ENCODE measurements at regions not wholly inside any gene's neighbourhood (a gene's known extent, or its start where the extent isn't known, plus 50 kb on each side); places are given as distances from the start of the nearest gene placed in this dataset.
A peak's percentile ranks its signal among the peaks of the same experiment; 100 is the strongest.

GRCh38 chr5:152547202-152547601 lies 142.1 kb upstream of the NMUR2 start:
- no peaks in the 10 kb centered on the region for H3K27me3 ChIP-seq
- no peaks in the 10 kb centered on the region for H3K9me3 ChIP-seq
- no peak for TF ChIP-seq EP300 (IDR thresholded peaks at IDR 0.05)
- no peak for TF ChIP-seq CTCF (IDR thresholded peaks at IDR 0.05)
- no peak for TF ChIP-seq POLR2A (IDR thresholded peaks at IDR 0.05)
- no peak overlapping the region for H3K27ac ChIP-seq
- no peaks in the 10 kb centered on the region for H3K36me3 ChIP-seq
- H3K4me1 ChIP-seq, result no peaks in the 10 kb centered on the region
- no peak overlapping the region for H3K4me3 ChIP-seq
- 70 to 73% methylated on average over 5 of the region's 5 CpGs for WGBS, 2 donors
- no peak for DNase-seq (ENCODE audit: low spot score in 2 of 2)

- H3K4me3 ChIP-seq, result no peak overlapping the region
- DNase-seq (ENCODE audit: low spot score in 2 of 2), result no peak
- no peak overlapping the region for H3K27ac ChIP-seq
- H3K9me3 ChIP-seq, result peaks cover 0 to 3% (median 0%) of the 10 kb centered on the region in 4 donors
- no peaks in the 10 kb centered on the region for H3K36me3 ChIP-seq
- no peaks in the 10 kb centered on the region for H3K27me3 ChIP-seq
- WGBS, 2 donors, result 79 to 83% methylated on average over 2 of the region's 2 CpGs
- TF ChIP-seq POLR2A (IDR thresholded peaks at IDR 0.05) (no peak), EP300 (IDR thresholded peaks at IDR 0.05) (no peak), CTCF (IDR thresholded peaks at IDR 0.05) (no peak)
- no peaks in the 10 kb centered on the region for H3K4me1 ChIP-seq
Measured at GRCh38 chr5:152549709-152550108, 144.6 kb upstream of the NMUR2 start.

GRCh38 chr5:152551061-152551460 lies 146.0 kb upstream of the NMUR2 start:
- H3K4me3 ChIP-seq, result no peak overlapping the region
- H3K27ac ChIP-seq, result no peak overlapping the region
- TF ChIP-seq CTCF (IDR thresholded peaks at IDR 0.05) (no peak), EP300 (IDR thresholded peaks at IDR 0.05) (no peak), POLR2A (IDR thresholded peaks at IDR 0.05) (no peak)
- no peaks in the 10 kb centered on the region for H3K27me3 ChIP-seq
- H3K36me3 ChIP-seq, result no peaks in the 10 kb centered on the region
- no peak for DNase-seq (ENCODE audit: low spot score in 2 of 2)
- H3K4me1 ChIP-seq, result no peaks in the 10 kb centered on the region
- H3K9me3 ChIP-seq, result peaks cover 0 to 3% (median 0%) of the 10 kb centered on the region in 4 donors

GRCh38 chr5:152556784-152557183 lies 151.7 kb upstream of the NMUR2 start:
- Histone ChIP-seq H3K27ac (no peak overlapping the region), H3K4me1 (no peaks in the 10 kb centered on the region), H3K36me3 (no peaks in the 10 kb centered on the region), H3K4me3 (no peak overlapping the region), H3K27me3 (no peaks in the 10 kb centered on the region), H3K9me3 (peaks cover 0 to 3% (median 0%) of the 10 kb centered on the region in 4 donors)
- TF ChIP-seq POLR2A (IDR thresholded peaks at IDR 0.05) (no peak), CTCF (IDR thresholded peaks at IDR 0.05) (no peak), EP300 (IDR thresholded peaks at IDR 0.05) (no peak)
- 19 to 33% methylated on average over 4 of the region's 4 CpGs for WGBS, 2 donors
- DNase-seq (ENCODE audit: low spot score in 2 of 2), result no peak

- Histone ChIP-seq H3K27ac (no peak overlapping the region), H3K4me3 (no peak overlapping the region), H3K27me3 (no peaks in the 10 kb centered on the region), H3K36me3 (no peaks in the 10 kb centered on the region), H3K9me3 (no peaks in the 10 kb centered on the region), H3K4me1 (no peaks in the 10 kb centered on the region)
- TF ChIP-seq POLR2A (IDR thresholded peaks at IDR 0.05), result no peak
- peak; percentile 37 to 59 (median 50) for TF ChIP-seq CTCF (IDR thresholded peaks at IDR 0.05)
- TF ChIP-seq EP300 (IDR thresholded peaks at IDR 0.05), result no peak
- DNase-seq (ENCODE audit: low spot score in 2 of 2), result peak; percentile 37 to 57
- 33 to 38% methylated on average over 6 of the region's 6 CpGs for WGBS, 2 donors
Measured at GRCh38 chr5:152560512-152561137, 155.5 kb upstream of the NMUR2 start.
